ENCODE measurements at regions not wholly inside any gene's neighbourhood (a gene's known extent, or its start where the extent isn't known, plus 50 kb on each side); places are given as distances from the start of the nearest gene placed in this dataset.

GRCh38 chr5:155850370-155850769, 476.6 kb upstream of the SGCD start:
- no peak for DNase-seq (ENCODE audit: low spot score)

- no peak for DNase-seq (ENCODE audit: low spot score)
Observed at GRCh38 chr5:155866971-155867370, 460.0 kb upstream of the SGCD start.

- DNase-seq (ENCODE audit: low spot score): no peak
Observed at GRCh38 chr5:155867522-155868088, 459.4 kb upstream of the SGCD start.

- no peak for DNase-seq (ENCODE audit: low spot score)
Observed at GRCh38 chr5:155870636-155871035, 456.3 kb upstream of the SGCD start.

GRCh38 chr5:155871623-155872022, 455.3 kb upstream of the SGCD start:
- DNase-seq (ENCODE audit: low spot score): no peak

GRCh38 chr5:155872629-155873220, 454.2 kb upstream of the SGCD start:
- no peak for DNase-seq (ENCODE audit: low spot score)

- no peak for DNase-seq (ENCODE audit: low spot score)
Observed at GRCh38 chr5:155878991-155879575, 447.9 kb upstream of the SGCD start.

GRCh38 chr5:155884041-155884440, 442.9 kb upstream of the SGCD start:
- DNase-seq (ENCODE audit: low spot score): no peak

GRCh38 chr5:155885199-155885598, 441.8 kb upstream of the SGCD start:
- no peak for DNase-seq (ENCODE audit: low spot score)

GRCh38 chr5:155886311-155887031, 440.5 kb upstream of the SGCD start:
- DNase-seq (ENCODE audit: low spot score): no peak

GRCh38 chr5:155895484-155895883, 431.5 kb upstream of the SGCD start:
- no peak for DNase-seq (ENCODE audit: low spot score)

- DNase-seq (ENCODE audit: low spot score): no peak
Observed at GRCh38 chr5:155897761-155898160, 429.2 kb upstream of the SGCD start.

- no peak for DNase-seq (ENCODE audit: low spot score)
Observed at GRCh38 chr5:155898284-155898683, 428.7 kb upstream of the SGCD start.

GRCh38 chr5:155903791-155904190, 423.2 kb upstream of the SGCD start:
- no peak for DNase-seq (ENCODE audit: low spot score)

- no peak for DNase-seq (ENCODE audit: low spot score)
Observed at GRCh38 chr5:155905364-155905763, 421.6 kb upstream of the SGCD start.

GRCh38 chr5:155906046-155906445, 420.9 kb upstream of the SGCD start:
- no peak for DNase-seq (ENCODE audit: low spot score)

- DNase-seq (ENCODE audit: low spot score): no peak
Observed at GRCh38 chr5:155908543-155908942, 418.4 kb upstream of the SGCD start.

- no peak for DNase-seq (ENCODE audit: low spot score)
Observed at GRCh38 chr5:155912291-155912690, 414.7 kb upstream of the SGCD start.

- no peak for DNase-seq (ENCODE audit: low spot score)
Observed at GRCh38 chr5:155914766-155915165, 412.2 kb upstream of the SGCD start.

- no peak for DNase-seq (ENCODE audit: low spot score)
Observed at GRCh38 chr5:155915601-155916000, 411.4 kb upstream of the SGCD start.

- DNase-seq (ENCODE audit: low spot score): no peak
Observed at GRCh38 chr5:155919126-155919525, 407.8 kb upstream of the SGCD start.

- DNase-seq (ENCODE audit: low spot score): no peak
Observed at GRCh38 chr5:155919725-155920124, 407.2 kb upstream of the SGCD start.

- no peak for DNase-seq (ENCODE audit: low spot score)
Observed at GRCh38 chr5:155921621-155922020, 405.3 kb upstream of the SGCD start.

Data from CD4-positive, alpha-beta T cell treated with Interleukin-6 at 100 ng/mL for 8 hours (primary cell).